ENCODE measurements at regions not wholly inside any gene's neighbourhood (a gene's known extent, or its start where the extent isn't known, plus 50 kb on each side); places are given as distances from the start of the nearest gene placed in this dataset.

GRCh38 chr12:83769151-83769550 lies 1082.4 kb downstream of the TMTC2 start:
- Histone ChIP-seq H2BK12ac (ENCODE audit: low read depth, low read length) (no peak overlapping the region), H3K9ac (replicated peaks in 1 of 4; ENCODE audit: extremely low read depth in 1 of 4, low read depth in 3 of 4, low read length in 3 of 4) (no peak overlapping the region), H2BK20ac (ENCODE audit: low read length) (no peak overlapping the region), H3K56ac (replicated peaks; ENCODE audit: insufficient read length, low read depth, low read length) (no peak overlapping the region), H4K91ac (replicated peaks; ENCODE audit: insufficient read length, low read length) (no peak overlapping the region), H3K4me2 (ENCODE audit: insufficient read depth in 1 of 2, low read depth in 2 of 2, low read length in 2 of 2) (no peak overlapping the region), H3K4me3 (ENCODE audit: extremely low read depth in 1 of 4, insufficient read depth in 2 of 4, low read depth in 3 of 4, low read length in 4 of 4) (no peak overlapping the region), H2BK5ac (ENCODE audit: low read depth, low read length) (no peak overlapping the region), H3K9me3 (ENCODE audit: insufficient read depth in 2 of 2, low read depth in 1 of 2, low read length in 1 of 2) (peaks cover 0 to 4% of the 10 kb centered on the region in 2 experiments; a peak in 1 of 4 replicates), H2AK5ac (ENCODE audit: low read depth, low read length) (no peak overlapping the region), H2BK120ac (replicated peaks; ENCODE audit: low read depth, low read length) (no peak overlapping the region), H3K27ac (ENCODE audit: low read depth, low read length) (no peak overlapping the region), H3K23me2 (ENCODE audit: low read depth, low read length) (no peaks in the 10 kb centered on the region), H3K79me2 (ENCODE audit: control insufficient read depth in 1 of 2, insufficient read depth in 2 of 2, low read length in 2 of 2) (no peaks in the 10 kb centered on the region), H3K4me1 (replicated peaks in 1 of 4; ENCODE audit: control insufficient read depth in 3 of 4, insufficient read depth in 4 of 4, low read length in 3 of 4) (no peaks in the 10 kb centered on the region), H4K8ac (ENCODE audit: extremely low read depth, insufficient read depth, low read length) (no peak overlapping the region), H2AFZ (ENCODE audit: low read length) (0 out of 2 replicates have a peak overlapping the region, but pooled peaks have one; percentile 22), H3K27me3 (replicated peaks in 1 of 4; ENCODE audit: control insufficient read depth in 3 of 4, extremely low read depth in 1 of 4, insufficient read depth in 3 of 4, low read length in 3 of 4) (no peaks in the 10 kb centered on the region), H3K79me1 (ENCODE audit: low read depth, low read length) (no peaks in the 10 kb centered on the region), H3K4ac (replicated peaks; ENCODE audit: insufficient read length, low read depth, low read length) (no peak overlapping the region), H4K20me1 (replicated peaks in 1 of 2; ENCODE audit: control insufficient read depth in 1 of 2, insufficient read depth in 2 of 2, low read length in 2 of 2) (no peaks in the 10 kb centered on the region), H2BK15ac (ENCODE audit: low read length) (no peak overlapping the region), H3K18ac (ENCODE audit: extremely low read depth, low read length) (no peak overlapping the region), H4K5ac (ENCODE audit: insufficient read length, low read depth, low read length) (no peak overlapping the region), H3K23ac (ENCODE audit: insufficient read length) (no peak overlapping the region), H3K36me3 (ENCODE audit: control insufficient read depth in 2 of 4, insufficient read depth in 4 of 4, low read length in 3 of 4) (no peaks in the 10 kb centered on the region), H3K14ac (ENCODE audit: insufficient read length) (no peak overlapping the region)
- ChIA-PET CTCF (ENCODE audit: partially characterized antibody) (no interaction called here), POLR2A (ENCODE audit: partially characterized antibody) (no interaction called here)
- DNase-seq (ENCODE audit: low read depth in 1 of 2, low spot score in 2 of 2) (no peak), FAIRE-seq (no peak)
- 94% methylated on average over 3 of the region's 3 CpGs; no CpG with 5 or more reads in 1 of the 2 experiments for WGBS, 2 experiments (ENCODE audit: extremely low coverage in 1 of 2, insufficient coverage in 1 of 2, insufficient read length in 1 of 2, insufficient replicate concordance in 2 of 2, low coverage in 1 of 2, low lambda C conversion rate in 2 of 2, missing lambda C conversion rate in 1 of 2)
- no peak for TF ChIP-seq EP300 (IDR thresholded peaks at IDR 0.05; ENCODE audit: borderline replicate concordance in 1 of 2, low read depth in 2 of 2, low read length in 2 of 2)
- no peak for TF ChIP-seq RFX5 (IDR thresholded peaks at IDR 0.05; ENCODE audit: borderline replicate concordance, low read depth, low read length)
- TF ChIP-seq EGR1 (IDR thresholded peaks at IDR 0.05; ENCODE audit: borderline replicate concordance, low read depth, low read length) = no peak
- TF ChIP-seq TBP (IDR thresholded peaks at IDR 0.05; ENCODE audit: low read depth, low read length) = no peak
- TF ChIP-seq CTBP2 (IDR thresholded peaks at IDR 0.05; ENCODE audit: borderline replicate concordance, insufficient read depth, insufficient read length, low read length) = no peak
- no peak for TF ChIP-seq MAFK (IDR thresholded peaks at IDR 0.05; ENCODE audit: low read depth, low read length)
- no peak for TF ChIP-seq JUND (IDR thresholded peaks at IDR 0.05; ENCODE audit: low read length)
- no peak for TF ChIP-seq RBBP5 (IDR thresholded peaks at IDR 0.05; ENCODE audit: borderline replicate concordance, low read depth, low read length)
- no peak for TF ChIP-seq CHD1 (IDR thresholded peaks at IDR 0.05; ENCODE audit: low read depth, low read length)
- no peak for TF ChIP-seq ATF2 (IDR thresholded peaks at IDR 0.05; ENCODE audit: low read length)
- TF ChIP-seq FOSL1 (IDR thresholded peaks at IDR 0.05; ENCODE audit: insufficient read depth, low read depth, low read length) = no peak
- no peak for TF ChIP-seq TAF7 (optimal IDR thresholded peaks at IDR 0.05; ENCODE audit: borderline replicate concordance, low read depth, low read length)
- TF ChIP-seq NANOG (IDR thresholded peaks at IDR 0.05; ENCODE audit: insufficient read depth, low read depth, low read length, poor library complexity, severe bottlenecking) = no peak

Data from H1 (cell line).